Prostate gland (tissue), 2 donors: ENCODE measurements at regions not wholly inside any gene's neighbourhood (a gene's known extent, or its start where the extent isn't known, plus 50 kb on each side); places are given as distances from the start of the nearest gene placed in this dataset.

ENCODE experiments used
- DNase-seq: peaks from one replicate; pipeline ENCODE4 v3.0.0-alpha.2; 2019; ENCODE audit warnings: low spot score
- H3K27ac ChIP-seq, 2 donors: fragments of 200-600 bp; sonication (generic); 2 replicates each; pipeline ENCODE4 v1.5.1; 2017 to 2019
- H3K27me3 ChIP-seq: fragments of 200-600 bp; sonication (generic); replicated peaks from 2 replicates; pipeline ENCODE4 v1.5.1; 2019; ENCODE audit not compliant: insufficient read depth
- H3K36me3 ChIP-seq, 2 donors: fragments of 200-600 bp; sonication (generic); 1 replicate in 1 of 2; 2 replicates in 1 of 2; pipeline versions ENCODE4 v1.5.1 to v1.8.1; 2017 to 2019
- H3K4me1 ChIP-seq: fragments of 200-600 bp; sonication (generic); replicated peaks from 2 replicates; pipeline ENCODE4 v1.5.1; 2019
- H3K4me3 ChIP-seq, 2 donors: fragments of 200-600 bp; sonication (generic); 2 replicates each; pipeline ENCODE4 v1.5.1; 2017 to 2019
- H3K9me3 ChIP-seq: fragments of 200-600 bp; sonication (generic); 2 replicates; pipeline ENCODE4 v1.5.1; 2017
- CTCF ChIP-seq, 4 experiments: fragments of 200-600 bp in 2 of 4; fragments of 450-650 bp in 2 of 4; sonication (generic) in 2 of 4; IDR thresholded peaks; 1 replicate in 3 of 4; 2 replicates in 1 of 4; pipeline ENCODE4 v1.5.1; 2016 to 2019; ENCODE audit warnings: antibody characterized with exemption in 4 of 4, mild to moderate bottlenecking in 2 of 4, moderate library complexity in 2 of 4
- POLR2A ChIP-seq: fragments of 450-650 bp; IDR thresholded peaks from one replicate; pipeline ENCODE4 v1.6.1; 2016; ENCODE audit warnings: antibody characterized with exemption, mild to moderate bottlenecking
- POLR2AphosphoS5 ChIP-seq: sonication (generic); formaldehyde crosslinking; IDR thresholded peaks from one replicate; pipeline ENCODE4 v1.6.1; 2017; ENCODE audit warnings: antibody characterized with exemption
- WGBS: methylation state at CpG from one replicate; pipeline ENCODE4 v1.1.5; 2018; 5-methylcytosine and 5-hydroxymethylcytosine counted together
- intact Hi-C: fragments of 100-400 bp; cut with DNase I; formaldehyde crosslinking; loops from one replicate; pipeline ENCODE4 v1.14.2; 2022

GRCh38 chr12:14164266-14164665 lies 182.9 kb upstream of the GRIN2B start:
- TF ChIP-seq CTCF (IDR thresholded peaks at IDR 0.05): no peak
- TF ChIP-seq POLR2A: no peak
- TF ChIP-seq POLR2AphosphoS5: no peak
- Histone ChIP-seq H3K9me3 (no peaks in the 10 kb centered on the region), H3K4me1 (no peaks in the 10 kb centered on the region), H3K36me3 (no peaks in the 10 kb centered on the region), H3K4me3 (no peak overlapping the region), H3K27me3 (no peaks in the 10 kb centered on the region), H3K27ac (no peak overlapping the region)
- DNase-seq: no peak
- intact Hi-C loops: loop anchor here (10.0 kb wide), 2 partner anchors 299 to 909 kb away; no protein-coding TSS in a partner anchor
- 75% methylated on average over 8 of the region's 8 CpGs for WGBS

GRCh38 chr12:14167005-14167628 lies 185.7 kb upstream of the GRIN2B start:
- no peaks in the 10 kb centered on the region for H3K4me1 ChIP-seq
- H3K9me3 ChIP-seq: no peaks in the 10 kb centered on the region
- H3K27ac ChIP-seq: no peak overlapping the region
- intact Hi-C loops: loop anchor here (5.0 to 10.0 kb wide), 3 partner anchors 302 to 912 kb away; no protein-coding TSS in a partner anchor
- no peak overlapping the region for H3K4me3 ChIP-seq
- no peaks in the 10 kb centered on the region for H3K36me3 ChIP-seq
- DNase-seq: peak; percentile 15
- no peaks in the 10 kb centered on the region for H3K27me3 ChIP-seq
- WGBS: 2% methylated on average over 4 of the region's 4 CpGs
- TF ChIP-seq POLR2AphosphoS5: no peak
- peak; percentile 51 to 79 (median 75) for TF ChIP-seq CTCF (IDR thresholded peaks at IDR 0.05)

- Histone ChIP-seq H3K36me3 (no peaks in the 10 kb centered on the region), H3K4me1 (no peaks in the 10 kb centered on the region), H3K9me3 (no peaks in the 10 kb centered on the region), H3K27ac (no peak overlapping the region), H3K27me3 (no peaks in the 10 kb centered on the region), H3K4me3 (no peak overlapping the region)
- DNase-seq: no peak
- intact Hi-C loops: loop anchor here (5.0 to 10.0 kb wide), 3 partner anchors 304 to 914 kb away; no protein-coding TSS in a partner anchor
- TF ChIP-seq POLR2A (no peak), POLR2AphosphoS5 (no peak), CTCF (IDR thresholded peaks at IDR 0.05) (no peak)
- WGBS: 9% methylated on average over 3 of the region's 3 CpGs
These were observed 187.9 kb upstream of the GRIN2B start for GRCh38 chr12:14169281-14169680.

GRCh38 chr12:14171106-14171505 lies 189.7 kb upstream of the GRIN2B start:
- WGBS: 87% methylated on average over 3 of the region's 3 CpGs

More at GRCh38 chr12:14171106-14171505, 189.7 kb upstream of the GRIN2B start:
- Histone ChIP-seq H3K36me3 (no peaks in the 10 kb centered on the region), H3K9me3 (no peaks in the 10 kb centered on the region), H3K27ac (no peak overlapping the region), H3K27me3 (no peaks in the 10 kb centered on the region), H3K4me3 (no peak overlapping the region), H3K4me1 (no peaks in the 10 kb centered on the region)
- intact Hi-C loops: no loop called here
- TF ChIP-seq CTCF (IDR thresholded peaks at IDR 0.05) (no peak), POLR2AphosphoS5 (no peak), POLR2A (no peak)
- no peak for DNase-seq
